ENCODE measurements at regions not wholly inside any gene's neighbourhood (a gene's known extent, or its start where the extent isn't known, plus 50 kb on each side); places are given as distances from the start of the nearest gene placed in this dataset.
"Not testable (repeated sequence)": the region's sequence is repeated elsewhere in the genome, so short reads cannot be mapped to it uniquely, and the experiment has no call there.

DNA sequence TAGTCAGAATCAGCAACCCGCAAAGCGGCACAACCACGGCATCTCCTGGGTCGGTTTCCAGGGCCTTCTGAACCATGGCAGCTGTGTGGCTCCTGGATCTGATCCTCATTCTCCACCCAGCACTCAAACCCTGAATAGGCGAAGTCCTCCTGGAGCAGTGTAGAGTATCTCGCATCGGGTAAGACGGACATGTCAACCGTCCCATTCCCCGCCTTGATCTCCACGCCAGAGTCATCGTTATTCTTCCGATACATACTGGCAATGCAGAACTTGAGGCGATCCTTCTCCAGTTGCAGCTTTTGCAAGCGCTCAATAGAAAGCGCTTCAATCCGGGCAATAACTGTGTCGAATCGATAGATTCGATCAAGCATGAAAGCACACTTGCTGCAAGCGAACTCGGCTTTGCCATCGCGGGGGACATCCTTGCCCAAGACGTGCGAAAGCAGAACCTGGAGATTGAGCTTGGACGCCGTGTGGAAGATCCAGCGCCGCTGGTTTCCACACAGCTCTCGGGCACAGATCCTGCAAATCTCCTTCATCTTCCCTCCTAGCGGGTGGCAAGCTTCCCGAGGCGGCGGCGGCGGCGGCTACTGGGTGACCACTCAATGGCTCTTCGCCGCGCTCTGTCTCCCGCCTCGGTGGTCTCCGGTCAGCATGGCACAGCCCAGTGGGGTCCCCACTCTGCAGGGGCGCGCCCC is 142.9 kb downstream of the NBPF8 start:
- DNase-seq: not testable (repeated sequence)

DNA sequence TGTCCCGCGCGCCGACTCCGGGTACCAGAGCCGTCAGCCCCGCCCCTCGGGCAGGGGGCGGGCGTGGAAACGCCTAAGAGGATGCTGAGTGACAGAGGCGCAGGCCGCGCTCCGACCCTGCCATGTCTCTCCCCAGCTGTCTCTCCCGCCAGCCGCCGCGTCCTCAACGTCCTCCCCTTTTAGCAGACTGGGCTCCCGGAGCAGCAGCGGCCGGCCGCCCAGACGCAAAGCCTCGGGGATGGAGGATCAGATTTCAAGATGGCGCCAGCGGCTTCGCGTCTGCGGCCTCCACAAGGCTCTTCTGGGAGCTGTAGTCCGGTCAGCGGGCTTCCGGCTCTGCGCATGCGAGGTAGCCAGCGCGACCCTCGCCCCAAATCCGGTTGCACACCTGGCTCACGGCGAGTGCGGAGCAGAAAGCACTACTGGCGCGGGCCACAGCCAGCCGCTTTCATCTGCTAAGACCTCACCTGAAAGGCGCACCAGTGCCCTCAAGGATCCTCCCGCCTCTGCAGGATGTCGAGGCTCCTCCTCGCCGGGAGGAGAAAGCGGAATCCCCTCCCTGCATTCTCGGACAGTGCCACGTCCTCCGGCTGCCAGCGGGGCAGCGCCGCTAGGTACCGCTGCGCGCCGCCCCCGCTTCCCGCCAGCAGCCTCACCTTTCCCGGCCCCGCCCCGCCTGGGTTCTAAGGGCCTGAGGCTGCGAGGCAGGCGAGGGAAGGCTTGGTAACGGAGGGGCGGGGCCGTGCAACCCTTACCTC is 143.6 kb downstream of the NBPF8 start:
- peak; percentile 14 for DNase-seq

DNA sequence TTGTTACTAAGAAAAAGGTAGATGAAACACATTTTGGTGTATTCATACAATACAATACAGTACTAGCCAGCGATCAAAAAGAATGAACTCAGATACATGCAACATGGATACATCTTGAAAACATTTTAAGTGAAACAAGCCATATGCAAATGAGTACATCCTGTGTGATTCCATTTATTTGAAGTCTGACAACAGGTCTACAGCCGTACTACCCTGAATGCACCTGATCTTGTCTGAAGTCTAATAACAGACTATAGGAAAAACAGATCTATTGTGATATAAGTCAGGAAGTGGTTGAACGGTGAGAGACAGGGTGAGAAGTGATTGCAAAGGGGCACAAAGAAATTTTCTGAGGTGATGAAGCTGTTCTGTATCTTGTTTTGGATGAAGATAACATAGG is 146.9 kb downstream of the NBPF8 start:
- not testable (repeated sequence) for DNase-seq

GRCh38 chr1:120565396-120565795 is 150.6 kb downstream of the NBPF8 start:
- DNase-seq: not testable (repeated sequence)

DNA sequence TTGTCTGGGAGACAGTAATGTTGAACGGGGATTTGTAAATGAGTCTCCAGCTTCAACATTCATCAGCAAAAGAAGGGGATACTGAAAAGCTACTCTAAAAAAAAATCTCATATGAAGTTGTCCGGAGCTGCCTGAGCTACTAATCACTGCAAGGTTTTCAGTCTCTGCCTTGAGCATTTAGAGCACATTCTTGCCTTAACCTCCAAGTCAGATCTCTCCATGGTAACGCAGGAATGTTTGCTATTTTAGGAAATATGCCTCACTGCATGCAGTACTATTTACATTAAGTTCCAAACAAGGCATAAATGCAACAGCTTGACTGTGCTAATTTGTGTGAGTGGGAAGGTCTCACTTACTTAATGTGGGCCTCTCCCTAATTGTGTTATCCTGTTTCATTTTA is 152.8 kb downstream of the NBPF8 start:
- DNase-seq: not testable (repeated sequence)

DNA sequence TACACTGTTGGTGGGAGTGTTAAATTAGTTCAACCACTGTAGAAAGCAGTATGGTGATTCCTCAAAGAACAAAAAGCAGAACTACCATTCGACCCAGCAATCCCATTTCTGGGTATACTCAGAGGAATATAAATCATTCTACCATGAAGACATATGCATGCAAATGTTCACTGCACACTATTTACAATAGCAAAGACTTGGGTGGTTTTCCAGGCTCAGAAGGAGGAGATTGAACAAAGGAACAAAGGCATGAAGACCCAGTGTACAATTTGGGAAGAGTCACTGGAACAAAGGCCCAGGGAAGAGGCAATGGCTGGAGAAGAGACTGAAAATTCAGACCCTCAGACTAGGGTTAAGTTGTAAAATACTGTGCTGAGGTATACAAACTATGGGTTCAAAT is 148.5 kb upstream of the NBPF26 start:
- DNase-seq: not testable (repeated sequence)

GRCh38 chr1:120582135-120582534 is 141.6 kb upstream of the NBPF26 start:
- not testable (repeated sequence) for DNase-seq

DNA sequence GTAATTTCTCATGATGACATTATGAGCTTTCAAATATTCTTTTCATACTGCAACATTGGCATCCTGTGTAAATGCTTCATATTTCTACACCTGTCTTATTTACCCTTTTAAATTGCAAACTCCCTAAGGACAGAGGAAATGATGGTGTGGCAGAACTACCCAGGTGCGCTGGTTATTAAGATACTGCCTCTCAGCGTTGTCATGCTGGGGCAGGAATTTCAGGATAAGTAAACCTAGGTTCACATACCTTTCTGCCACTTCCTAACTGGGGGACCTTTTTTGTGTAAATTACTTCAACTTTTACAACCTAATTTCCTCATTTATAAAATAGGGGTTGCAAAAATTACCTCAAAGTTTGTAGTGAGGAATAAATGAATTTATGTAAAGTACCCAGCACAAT is 137.7 kb upstream of the NBPF26 start:
- not testable (repeated sequence) for DNase-seq

DNA sequence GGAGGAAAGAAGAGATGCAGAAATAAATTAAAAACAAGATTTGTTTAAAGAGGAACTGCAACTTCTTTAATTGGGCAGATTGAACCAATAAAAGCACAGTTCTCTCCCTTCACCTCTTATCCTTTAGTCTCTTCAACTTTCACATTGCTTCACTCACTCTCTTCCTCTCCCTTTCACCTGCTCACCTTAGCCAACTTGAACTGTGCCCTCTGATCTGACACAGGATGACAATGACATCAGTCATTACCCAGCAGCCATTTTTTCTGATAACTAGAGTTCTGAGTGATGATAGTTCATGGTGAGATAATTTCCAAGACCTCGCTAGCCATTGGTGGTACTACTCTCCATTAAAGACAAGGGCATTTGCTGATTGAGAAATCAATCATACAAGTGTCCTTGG is 134.9 kb upstream of the NBPF26 start:
- not testable (repeated sequence) for DNase-seq

DNA sequence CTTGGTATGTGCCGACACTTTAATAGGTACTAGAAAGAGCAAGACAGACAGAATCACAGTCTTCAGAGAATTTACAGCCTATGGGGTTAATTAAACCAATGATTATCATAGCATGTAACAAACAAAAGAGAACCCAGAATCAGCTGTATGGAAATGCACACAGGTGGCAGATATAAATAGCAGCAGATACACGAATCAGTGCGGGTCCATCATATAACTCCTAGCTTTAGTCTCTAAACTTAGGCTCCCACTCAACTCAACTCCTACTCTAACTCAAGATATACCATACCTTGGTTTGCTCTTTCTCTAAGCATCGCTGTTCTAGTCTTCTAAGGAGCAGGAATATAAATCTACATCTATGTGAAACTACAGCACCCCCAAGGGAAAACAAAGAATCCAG is 132.0 kb upstream of the NBPF26 start:
- DNase-seq: not testable (repeated sequence)

GRCh38 chr1:120592943-120593342 is 130.8 kb upstream of the NBPF26 start:
- not testable (repeated sequence) for DNase-seq

DNA sequence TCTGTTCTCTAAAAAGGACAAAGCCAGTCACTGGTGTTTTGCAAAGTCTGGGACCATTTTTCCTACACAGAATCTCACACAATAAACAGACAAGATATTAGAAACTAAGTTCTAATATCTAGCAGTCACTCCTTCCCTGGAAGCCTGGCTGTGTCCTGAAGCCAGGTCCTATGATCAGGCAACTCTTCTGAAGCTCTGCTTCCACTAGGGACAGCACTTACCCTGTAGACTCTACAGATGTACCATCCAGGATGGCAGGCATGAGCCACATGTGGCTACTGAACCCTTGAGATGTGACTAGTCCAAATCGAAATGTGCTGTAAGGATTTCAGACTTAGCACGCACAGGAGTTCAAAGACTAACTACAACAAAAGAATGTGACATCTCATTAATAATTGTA is 130.1 kb upstream of the NBPF26 start:
- DNase-seq: not testable (repeated sequence)

GRCh38 chr1:120598331-120598951 is 125.3 kb upstream of the NBPF26 start:
- DNase-seq: not testable (repeated sequence)

- not testable (repeated sequence) for DNase-seq
These were observed 124.2 kb upstream of the NBPF26 start for GRCh38 chr1:120599511-120599910.

GRCh38 chr1:120600442-120601041 is 123.2 kb upstream of the NBPF26 start:
- not testable (repeated sequence) for DNase-seq

DNA sequence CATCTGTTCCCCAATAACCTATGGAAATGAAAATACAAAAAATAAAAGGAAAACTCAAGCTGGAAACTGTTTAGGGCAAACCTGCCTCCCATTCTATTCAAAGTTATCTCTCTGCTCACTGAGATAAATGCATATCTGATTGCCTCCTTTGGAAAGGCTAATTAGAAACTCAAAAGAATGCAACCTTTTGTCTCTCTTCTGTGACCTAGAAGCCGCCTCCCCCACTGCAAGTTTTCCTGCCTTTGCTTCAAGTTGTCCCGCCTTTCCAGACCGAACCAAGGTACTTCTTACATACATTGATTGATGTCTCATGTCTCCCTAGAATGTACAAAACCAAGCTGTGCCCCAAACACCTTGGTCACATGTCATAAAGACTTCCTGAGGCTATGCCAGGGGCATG is 115.9 kb upstream of the NBPF26 start:
- DNase-seq: not testable (repeated sequence)

DNA sequence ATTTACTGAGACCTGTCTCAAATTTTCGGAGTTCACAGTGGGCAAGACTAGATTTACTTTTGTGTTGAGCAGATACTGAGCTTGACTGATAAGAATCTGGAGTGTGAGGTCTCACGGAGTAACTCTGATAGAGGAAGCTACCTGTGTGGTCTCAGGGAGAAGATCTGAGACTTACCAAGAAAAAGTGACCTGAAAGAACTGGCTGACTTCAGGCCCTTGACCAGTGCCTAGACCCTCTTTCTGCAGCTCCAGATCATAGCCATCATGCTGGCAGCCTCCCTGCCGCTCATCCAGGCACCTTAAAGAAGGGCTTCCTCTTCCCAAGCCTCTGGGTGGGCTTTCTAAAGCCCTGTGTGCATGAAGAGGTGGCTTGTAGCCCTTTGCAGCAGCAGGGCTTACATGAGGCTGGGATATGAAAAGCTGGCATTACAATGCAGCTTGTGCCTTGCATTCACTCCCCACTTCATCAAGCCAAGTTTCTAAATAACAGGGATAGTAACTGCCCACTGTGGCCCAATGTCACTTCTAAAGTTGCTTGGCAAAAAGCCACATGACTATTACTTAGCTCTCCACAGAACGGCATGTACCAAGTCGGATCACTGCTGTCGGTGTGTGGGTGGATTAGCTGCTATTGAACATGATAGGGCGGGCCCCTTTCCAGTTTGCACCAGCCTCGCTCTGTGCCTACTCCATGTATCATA is 115.3 kb upstream of the NBPF26 start:
- DNase-seq: not testable (repeated sequence)

- not testable (repeated sequence) for DNase-seq
These were observed 114.7 kb upstream of the NBPF26 start for GRCh38 chr1:120609015-120609573.

GRCh38 chr1:120609834-120610233 is 113.9 kb upstream of the NBPF26 start:
- DNase-seq: not testable (repeated sequence)

GRCh38 chr1:120614931-120615639 is 108.7 kb upstream of the NBPF26 start:
- not testable (repeated sequence) for DNase-seq

GRCh38 chr1:120617493-120617892 is 106.3 kb upstream of the NBPF26 start:
- DNase-seq: not testable (repeated sequence)
